ENCODE measurements at regions not wholly inside any gene's neighbourhood (a gene's known extent, or its start where the extent isn't known, plus 50 kb on each side); places are given as distances from the start of the nearest gene placed in this dataset.
"Not testable (repeated sequence)": the region's sequence is repeated elsewhere in the genome, so short reads cannot be mapped to it uniquely, and the experiment has no call there.

DNA sequence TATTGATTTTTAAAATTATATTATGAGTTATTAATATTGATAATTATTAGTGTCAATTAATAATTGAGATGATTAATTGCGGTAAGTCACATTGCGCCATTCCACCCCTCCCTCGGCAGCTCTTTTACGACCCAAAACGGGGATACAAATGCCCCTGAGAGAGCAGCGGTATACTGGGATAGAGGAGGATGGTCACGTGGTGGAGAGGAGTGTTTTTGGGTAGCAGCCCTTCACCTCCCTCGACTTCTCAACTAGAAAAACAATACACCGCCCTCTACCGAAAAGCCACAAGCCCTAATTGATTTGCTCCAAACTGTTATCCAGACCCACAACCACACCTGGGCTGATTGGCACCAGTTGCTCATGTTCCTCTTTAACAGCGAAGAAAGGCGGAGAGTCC, 71.0 kb downstream of the DAPL1 start:
- not testable (repeated sequence) for DNase-seq

GRCh38 chr2:158867531-158868191, 72.5 kb downstream of the DAPL1 start:
- DNase-seq: not testable (repeated sequence)

- DNase-seq: not testable (repeated sequence)
Measured at GRCh38 chr2:158868386-158868785, 73.3 kb downstream of the DAPL1 start.

GRCh38 chr2:158869122-158869521, 74.0 kb downstream of the DAPL1 start:
- DNase-seq: not testable (repeated sequence)

DNA sequence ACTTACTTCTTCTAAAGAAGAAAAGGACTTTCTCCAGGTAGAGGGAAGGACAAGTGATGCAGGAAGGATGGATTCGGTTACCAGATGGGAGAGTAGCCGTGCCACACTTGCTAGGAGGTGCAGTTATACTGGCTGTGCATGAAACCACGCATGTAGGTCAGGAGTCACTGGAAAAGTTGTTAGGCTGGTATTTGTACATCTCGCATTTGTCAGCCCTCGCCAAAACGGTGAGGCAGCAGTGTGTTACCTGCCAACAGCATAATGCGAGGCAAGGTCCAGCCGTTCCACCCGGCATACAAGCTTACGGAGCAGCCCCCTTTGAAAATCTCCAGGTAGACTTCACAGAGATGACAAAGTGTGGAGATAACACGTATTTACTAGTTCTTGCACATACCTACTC, 74.5 kb downstream of the DAPL1 start:
- not testable (repeated sequence) for DNase-seq

- DNase-seq: no peak
Measured at GRCh38 chr2:158878003-158878402, 82.9 kb downstream of the DAPL1 start.

DNA sequence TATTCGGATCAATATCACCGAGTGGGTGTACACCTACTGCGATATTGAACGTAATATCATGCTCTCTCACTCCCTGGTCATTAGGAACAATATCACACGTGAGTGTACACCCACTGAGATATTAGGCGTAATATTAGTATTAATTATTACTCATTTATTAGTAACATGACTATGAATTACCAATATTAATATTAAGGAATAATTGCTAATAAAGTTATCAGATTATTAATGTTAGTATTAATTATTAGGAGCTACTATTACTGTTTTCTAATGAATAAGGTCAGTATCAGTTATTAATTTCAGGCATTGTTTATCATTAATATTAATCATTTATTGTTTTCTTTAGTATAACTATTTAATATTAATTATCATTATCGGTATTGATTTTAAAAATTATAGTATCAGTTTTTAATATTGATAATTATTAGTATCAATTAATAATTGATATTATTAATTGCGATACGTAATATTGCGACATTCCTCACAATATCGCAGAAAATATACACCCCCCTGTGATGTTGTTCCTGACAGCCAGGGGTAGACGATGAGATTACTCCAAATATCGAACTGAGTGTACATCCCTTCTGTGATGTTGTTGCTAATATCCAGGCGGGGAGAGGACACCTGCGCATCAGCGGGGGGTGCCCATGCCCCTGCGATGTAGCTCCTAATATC, 84.2 kb downstream of the DAPL1 start:
- no peak for DNase-seq

GRCh38 chr2:158882297-158882696, 86.1 kb upstream of the TANC1 start:
- DNase-seq: no peak

DNA sequence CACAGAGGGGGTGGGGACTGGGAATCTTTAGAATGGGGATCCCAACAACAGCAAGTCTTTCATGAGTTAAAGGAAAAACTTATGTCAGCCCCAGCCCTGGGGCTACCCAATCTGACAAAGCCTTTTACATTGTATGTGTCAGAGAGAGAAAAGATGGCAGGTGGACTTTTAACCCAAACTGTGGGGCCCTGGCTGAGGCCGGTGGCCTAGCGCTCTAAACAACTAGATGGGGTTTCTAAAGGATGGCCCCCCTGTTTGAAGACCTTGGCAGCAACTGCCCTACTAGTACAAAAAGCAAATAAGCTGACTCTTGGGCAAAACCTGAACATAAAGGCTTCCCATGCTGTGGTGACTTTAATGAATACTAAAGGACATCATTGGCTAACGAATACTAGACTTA, 83.9 kb upstream of the TANC1 start:
- DNase-seq: not testable (repeated sequence)

GRCh38 chr2:158885018-158885678, 83.3 kb upstream of the TANC1 start:
- not testable (repeated sequence) for DNase-seq

- DNase-seq: not testable (repeated sequence)
Measured at GRCh38 chr2:158885679-158886050, 82.8 kb upstream of the TANC1 start.

- DNase-seq: peak; percentile 39
Measured at GRCh38 chr2:158889135-158889853, 79.1 kb upstream of the TANC1 start.

DNA sequence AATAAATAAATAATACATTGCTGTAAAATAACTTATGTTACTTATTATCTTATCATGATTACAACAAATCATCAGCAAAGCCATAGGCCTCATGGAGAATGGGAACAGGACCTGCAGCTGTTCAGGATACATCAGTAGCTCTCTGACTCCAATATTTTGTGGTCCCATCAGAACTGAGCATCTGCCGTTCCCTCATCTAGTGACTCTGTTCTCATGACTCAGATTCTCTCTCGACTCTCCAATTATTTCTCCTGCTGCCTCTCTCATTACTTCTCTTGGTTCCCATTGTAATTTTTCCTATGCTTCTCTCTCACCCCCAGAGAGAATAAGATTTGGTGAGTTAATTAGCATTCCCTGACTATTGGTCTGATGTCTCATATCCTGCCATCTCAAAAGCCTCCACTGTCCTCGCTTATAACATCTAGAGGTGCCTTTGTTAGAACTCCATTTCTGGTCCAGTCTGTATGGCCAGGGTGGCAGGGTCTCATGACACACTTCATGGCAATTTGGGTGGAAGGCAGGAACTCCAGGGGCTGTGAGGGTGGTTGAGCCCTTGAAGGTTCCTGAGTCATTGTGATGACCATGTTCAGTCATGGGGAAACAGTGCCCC, 78.0 kb upstream of the TANC1 start:
- no peak for DNase-seq

DNA sequence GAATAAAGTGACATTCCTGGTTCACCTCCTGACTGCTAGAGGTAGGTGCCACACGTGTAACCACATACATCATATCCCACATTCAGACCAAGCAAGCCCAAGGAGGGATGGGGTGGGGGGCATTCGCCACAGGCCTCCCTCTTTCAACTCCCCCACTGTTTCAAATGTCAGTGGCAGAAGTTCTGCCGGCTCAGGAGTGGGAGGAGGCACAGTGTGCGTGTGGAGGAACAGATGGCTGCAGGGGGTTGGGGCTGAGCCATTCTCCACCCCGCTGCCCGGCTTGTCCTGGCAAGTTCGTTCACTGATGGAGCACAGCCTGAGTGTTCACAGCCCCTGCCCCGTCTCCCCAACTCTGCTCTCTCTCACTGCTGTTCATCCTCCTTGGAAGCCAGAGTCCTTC, 75.4 kb upstream of the TANC1 start:
- DNase-seq: no peak

DNA sequence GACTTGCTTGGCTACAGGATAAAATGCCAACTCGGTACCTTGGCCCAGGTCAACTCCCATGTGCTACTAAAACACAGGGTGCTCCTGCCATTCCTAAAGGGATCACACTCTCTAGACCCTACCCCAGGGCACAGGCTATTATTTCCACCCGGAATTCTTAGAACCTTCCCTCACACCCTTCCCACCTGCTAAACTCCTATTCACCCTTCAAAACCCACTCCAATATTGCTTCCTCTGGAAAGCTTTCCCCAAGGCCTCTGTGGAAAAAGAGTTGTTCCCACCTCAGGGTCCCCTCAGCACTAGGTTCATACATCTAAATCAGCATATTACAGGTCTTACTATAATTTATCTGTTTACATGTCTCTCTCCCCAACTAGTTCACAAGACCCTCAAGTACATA, 75.0 kb upstream of the TANC1 start:
- DNase-seq: no peak

DNA sequence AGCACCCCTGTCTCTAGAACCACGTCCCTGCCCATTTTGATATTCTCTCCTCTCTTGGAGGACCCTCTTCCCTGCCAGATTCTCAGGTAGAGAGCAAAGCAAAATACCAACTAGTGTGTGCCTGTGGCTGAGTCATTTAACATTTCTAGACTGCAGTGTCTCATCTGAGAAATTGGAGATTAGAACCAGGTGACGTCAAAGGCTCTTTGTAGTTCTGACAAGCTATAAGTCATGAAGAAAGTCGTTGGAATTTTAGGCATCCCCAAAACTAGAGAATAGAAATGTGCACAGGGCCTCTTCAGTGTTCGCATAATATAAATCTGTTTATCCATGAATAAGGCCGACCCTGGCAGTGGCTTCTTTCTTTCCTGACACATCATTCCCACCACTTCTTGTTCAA, 74.4 kb upstream of the TANC1 start:
- DNase-seq: peak; percentile 70

DNA sequence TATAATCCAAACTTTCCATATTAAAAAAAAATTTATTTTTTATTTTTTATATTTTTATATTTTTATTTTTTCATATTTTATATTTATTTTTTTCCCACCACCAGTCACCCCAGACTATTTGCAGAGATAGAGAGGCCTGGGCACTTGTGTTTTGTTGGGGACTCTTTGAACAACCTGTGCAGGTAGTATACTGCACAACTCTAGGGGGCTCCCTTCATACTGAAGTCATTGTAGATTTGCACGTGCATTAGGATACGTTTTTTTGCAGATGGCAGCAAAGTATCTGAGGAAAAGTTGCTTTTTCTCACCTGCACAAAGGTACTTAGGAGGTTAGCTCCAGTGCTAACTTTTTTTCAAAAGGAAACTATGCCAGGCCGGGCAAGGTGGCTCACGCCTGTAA, 73.9 kb upstream of the TANC1 start:
- DNase-seq: no peak

GRCh38 chr2:158900345-158900744, 68.1 kb upstream of the TANC1 start:
- no peak for DNase-seq

GRCh38 chr2:158902005-158902398, 66.4 kb upstream of the TANC1 start:
- DNase-seq: no peak

DNA sequence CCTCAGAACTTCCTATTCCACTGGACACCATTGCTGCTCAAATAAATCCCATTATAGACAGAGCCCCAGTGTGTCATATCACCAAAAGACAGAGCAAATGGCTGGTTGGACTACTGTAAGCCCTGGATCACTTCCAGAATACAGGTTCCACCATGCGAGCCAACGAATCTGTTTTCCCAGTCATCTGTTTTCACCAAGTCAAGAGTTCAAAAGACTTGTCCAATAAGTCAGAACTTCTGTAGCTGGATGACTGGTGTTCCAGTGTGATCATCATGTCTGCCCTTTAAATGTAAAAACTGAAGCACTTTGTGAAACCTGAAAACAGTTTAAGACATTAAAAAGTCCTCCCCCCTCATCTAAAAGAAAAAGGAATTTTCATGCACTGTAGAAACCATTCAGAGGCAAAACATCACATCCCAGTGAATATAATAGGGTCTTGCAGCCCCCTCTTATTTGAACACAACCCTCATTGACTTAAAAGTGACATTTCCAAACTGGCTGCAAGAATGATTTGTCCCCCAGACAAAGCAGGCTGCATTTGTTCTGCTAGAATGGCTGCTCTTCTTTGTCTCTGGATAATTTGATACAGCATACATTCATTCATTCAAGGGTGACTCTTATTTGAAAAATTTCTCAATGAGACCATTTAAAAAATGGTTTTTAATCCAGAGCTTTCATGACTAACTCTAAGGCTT, 64.6 kb upstream of the TANC1 start:
- no peak for DNase-seq

DNA sequence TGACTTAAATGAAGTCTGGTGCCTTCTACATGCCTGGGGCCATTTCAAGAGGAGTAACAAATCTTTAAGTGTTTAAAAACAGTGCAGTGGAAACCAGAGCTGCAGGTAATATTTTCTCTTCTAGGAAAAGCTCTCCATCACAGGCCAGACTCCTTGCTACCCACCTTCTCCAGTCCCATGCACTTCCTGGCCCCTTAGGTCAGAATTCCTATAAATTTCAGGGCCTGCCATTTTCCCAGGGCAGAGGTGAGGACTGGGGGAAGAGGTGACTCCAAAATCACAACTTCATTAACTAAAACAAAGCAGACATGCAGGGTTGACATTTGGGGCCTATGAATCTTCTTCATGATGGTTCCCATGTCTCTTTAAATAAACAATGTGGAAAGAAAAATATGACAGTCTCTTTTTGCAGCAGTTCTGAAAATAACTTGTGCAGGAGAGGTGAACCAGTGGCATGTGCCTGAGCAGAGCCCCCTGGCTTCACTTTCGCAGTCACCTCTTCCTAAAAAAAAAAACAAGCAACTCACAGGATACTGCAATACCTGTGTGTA, 63.7 kb upstream of the TANC1 start:
- DNase-seq: no peak

DNA sequence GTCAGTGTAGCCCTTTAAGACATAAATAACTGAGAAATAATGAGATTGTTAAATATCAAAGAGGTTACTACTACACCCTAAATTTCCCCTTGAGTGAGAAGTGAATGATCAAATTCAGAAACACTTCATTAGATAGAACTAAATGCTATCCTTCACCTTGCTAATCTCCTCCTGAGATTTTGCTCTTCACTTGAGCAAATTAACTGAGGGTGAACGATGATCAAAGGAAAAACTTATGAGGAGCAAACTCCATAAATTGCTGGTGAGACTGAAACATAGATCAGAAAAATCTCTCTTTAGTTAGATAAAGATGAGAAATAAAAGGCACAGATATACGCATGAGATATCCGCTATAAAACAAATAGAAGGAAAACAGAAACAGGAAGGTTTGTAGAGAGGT, 63.1 kb upstream of the TANC1 start:
- no peak for DNase-seq

Measured in NCI-H226 (cell line).